ENCODE measurements at regions not wholly inside any gene's neighbourhood (a gene's known extent, or its start where the extent isn't known, plus 50 kb on each side); places are given as distances from the start of the nearest gene placed in this dataset.

DNA sequence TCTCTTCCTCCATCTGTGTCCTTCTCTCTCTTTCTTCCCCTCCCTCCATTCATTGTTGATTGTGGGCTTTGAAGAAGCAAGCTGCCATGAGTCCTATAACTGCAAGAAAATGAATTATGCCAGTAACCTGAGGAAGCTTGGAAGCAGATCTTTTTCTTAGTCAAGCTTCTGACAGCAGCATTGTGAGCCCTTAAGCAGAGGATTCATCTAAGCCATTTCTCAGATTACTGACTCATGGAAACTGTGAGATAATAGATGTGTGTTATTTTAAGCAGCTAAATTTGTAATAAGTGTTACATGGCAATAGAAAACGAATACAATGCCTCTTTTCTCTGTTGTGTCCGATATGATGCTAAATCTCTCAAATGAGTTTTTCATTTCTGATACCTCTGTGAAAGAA, 1109.7 kb downstream of the CDH11 start:
- TF ChIP-seq EZH2 (IDR thresholded peaks at IDR 0.05) = no peak
- TF ChIP-seq POLR2AphosphoS5 (IDR thresholded peaks at IDR 0.05; ENCODE audit: borderline replicate concordance, low read depth, low read length) = no peak
- TF ChIP-seq FOXP2 (optimal IDR thresholded peaks at IDR 0.05; ENCODE audit: control extremely low read depth, extremely low read length, insufficient read depth) = no peak

All from SK-N-MC (cell line).